Liver (tissue), 8 donors: ENCODE measurements at regions not wholly inside any gene's neighbourhood (a gene's known extent, or its start where the extent isn't known, plus 50 kb on each side); places are given as distances from the start of the nearest gene placed in this dataset.

ENCODE experiments used
- DNase-seq: peaks from one replicate; pipeline ENCODE4 v3.0.0-alpha.2; 2017; ENCODE audit warnings: low spot score
- H3K27ac ChIP-seq, 2 donors: one replicate each; pipeline ENCODE4 v1.7.0; 2013; ENCODE audit warnings: inconsistent platforms in 2 of 2, low read length in 2 of 2, control low read depth in 1 of 2, low read depth in 1 of 2, mild to moderate bottlenecking in 1 of 2
- H3K27me3 ChIP-seq, 4 donors: one replicate each; pipeline versions ENCODE4 v1.6.1 to v1.7.0; 2013; ENCODE audit warnings: low read length in 3 of 4, inconsistent platforms in 1 of 4, mild to moderate bottlenecking in 1 of 4, moderate library complexity in 1 of 4; ENCODE audit not compliant: control insufficient read depth in 4 of 4, insufficient read depth in 4 of 4
- H3K36me3 ChIP-seq, 4 donors: one replicate each; pipeline versions ENCODE4 v1.6.1 to v1.7.0; 2013; ENCODE audit warnings: low read length in 3 of 4, mild to moderate bottlenecking in 3 of 4, low read depth in 1 of 4, moderate library complexity in 1 of 4; ENCODE audit not compliant: control insufficient read depth in 4 of 4, insufficient read depth in 3 of 4
- H3K4me1 ChIP-seq, 4 donors: one replicate each; pipeline versions ENCODE4 v1.6.1 to v1.7.0; 2013; ENCODE audit warnings: low read length in 3 of 4, mild to moderate bottlenecking in 3 of 4, moderate library complexity in 1 of 4; ENCODE audit not compliant: control insufficient read depth in 4 of 4, insufficient read depth in 4 of 4
- H3K4me3 ChIP-seq, 3 donors: one replicate each; pipeline versions ENCODE4 v1.6.1 to v1.7.0; 2013; ENCODE audit warnings: low read length in 3 of 3, control low read depth in 1 of 3, low read depth in 1 of 3, mild to moderate bottlenecking in 1 of 3
- H3K9ac ChIP-seq, 2 donors: one replicate each; pipeline ENCODE4 v1.7.0; 2013; ENCODE audit warnings: low read length in 2 of 2, mild to moderate bottlenecking in 2 of 2, moderate library complexity in 2 of 2, control low read depth in 1 of 2, low read depth in 1 of 2
- H3K9me3 ChIP-seq, 4 donors: one replicate each; pipeline versions ENCODE4 v1.6.1 to v1.7.0; 2013; ENCODE audit warnings: low read length in 3 of 4; ENCODE audit not compliant: control insufficient read depth in 4 of 4
- EGR1 ChIP-seq, 2 donors: IDR thresholded peaks; 2 replicates each; pipeline ENCODE4 v1.6.1; 2016 to 2018; ENCODE audit warnings: antibody characterized with exemption in 2 of 2, low read depth in 2 of 2
- FOXA1 ChIP-seq: IDR thresholded peaks from 2 replicates; pipeline ENCODE4 v1.6.1; 2016; ENCODE audit warnings: antibody characterized with exemption
- FOXA2 ChIP-seq: IDR thresholded peaks from 2 replicates; pipeline ENCODE4 v1.6.1; 2016; ENCODE audit warnings: antibody characterized with exemption
- HNF4G ChIP-seq: IDR thresholded peaks from 2 replicates; pipeline ENCODE4 v1.6.1; 2016; ENCODE audit warnings: antibody characterized with exemption
- JUND ChIP-seq, 2 donors: IDR thresholded peaks; 2 replicates each; pipeline ENCODE4 v1.6.1; 2016; ENCODE audit warnings: antibody characterized with exemption in 2 of 2
- RXRA ChIP-seq, 2 donors: IDR thresholded peaks; 2 replicates each; pipeline ENCODE4 v1.6.1; 2017 to 2018; ENCODE audit warnings: antibody characterized with exemption in 2 of 2, mild to moderate bottlenecking in 1 of 2
- SP1 ChIP-seq: IDR thresholded peaks from 2 replicates; pipeline ENCODE4 v1.6.1; 2018; ENCODE audit warnings: antibody characterized with exemption, mild to moderate bottlenecking
- TAF1 ChIP-seq: conservative IDR thresholded peaks from 2 replicates; pipeline ENCODE4 v1.6.1; 2016; ENCODE audit warnings: antibody characterized with exemption, mild to moderate bottlenecking
- YY1 ChIP-seq: IDR thresholded peaks from 2 replicates; pipeline ENCODE4 v1.6.1; 2016; ENCODE audit warnings: antibody characterized with exemption, mild to moderate bottlenecking
- WGBS: extraction: QIAGEN DNeasy Blood & Tissue Kit; methylation state at CpG from one replicate; pipeline ENCODE4 v1.1.7; 2013; 5-methylcytosine and 5-hydroxymethylcytosine counted together
- TF ChIP-seq, protein P1 (sequence below): IDR thresholded peaks from 2 replicates; pipeline ENCODE4 v1.6.1; 2016; ENCODE audit warnings: antibody characterized with exemption
- TF ChIP-seq, protein P2 (sequence below): fragments of 150-350 bp; IDR thresholded peaks from 2 replicates; pipeline ENCODE4 v1.5.1; 2017; ENCODE audit warnings: improper control_type of control experiment, low read depth, low read length; ENCODE audit not compliant: missing input control
- TF ChIP-seq, protein P3 (sequence below): IDR thresholded peaks from 2 replicates; pipeline ENCODE4 v1.6.1; 2016; ENCODE audit warnings: antibody characterized with exemption, mild to moderate bottlenecking
- TF ChIP-seq, protein P4 (sequence below): IDR thresholded peaks from 2 replicates; pipeline ENCODE4 v1.6.1; 2016; ENCODE audit warnings: antibody characterized with exemption
- donor health status: healthy.
- donor health status: healthy.
- donor health status: healthy.
- donor health status: healthy.
- donor health status: healthy.

DNA sequence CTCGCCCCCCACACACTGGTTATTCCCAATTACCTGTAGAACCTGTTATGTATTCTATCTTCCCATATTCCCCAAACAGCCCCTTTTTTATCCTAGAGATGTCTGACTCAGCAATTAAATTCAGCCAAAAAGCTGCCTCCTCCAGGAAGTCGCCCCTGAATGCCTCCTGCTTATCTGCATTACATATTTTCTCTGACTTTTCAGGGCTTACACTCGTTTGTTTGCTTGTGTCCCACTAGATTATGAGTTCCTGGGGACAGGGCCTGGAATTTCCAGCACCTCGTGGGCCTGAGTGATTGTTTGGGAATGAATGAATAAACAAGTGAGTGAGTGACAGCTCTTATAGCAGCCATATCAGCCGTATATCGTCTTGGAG lies 99.3 kb upstream of the RFLNA start:
- Histone ChIP-seq H3K27me3 (no peaks in the 10 kb centered on the region), H3K4me1 (no peaks in the 10 kb centered on the region), H3K27ac (no peak overlapping the region), H3K9me3 (peaks cover 0 to 5% (median 2%) of the 10 kb centered on the region in 4 donors), H3K36me3 (no peaks in the 10 kb centered on the region), H3K9ac (no peak overlapping the region), H3K4me3 (no peak overlapping the region)
- no peak for TF ChIP-seq YY1
- TF ChIP-seq FOXA2: no peak
- TF ChIP-seq FOXA1: no peak
- TF ChIP-seq TAF1: no peak
- no peak for DNase-seq
- 70% methylated on average over 6 of the region's 6 CpGs for WGBS

DNA sequence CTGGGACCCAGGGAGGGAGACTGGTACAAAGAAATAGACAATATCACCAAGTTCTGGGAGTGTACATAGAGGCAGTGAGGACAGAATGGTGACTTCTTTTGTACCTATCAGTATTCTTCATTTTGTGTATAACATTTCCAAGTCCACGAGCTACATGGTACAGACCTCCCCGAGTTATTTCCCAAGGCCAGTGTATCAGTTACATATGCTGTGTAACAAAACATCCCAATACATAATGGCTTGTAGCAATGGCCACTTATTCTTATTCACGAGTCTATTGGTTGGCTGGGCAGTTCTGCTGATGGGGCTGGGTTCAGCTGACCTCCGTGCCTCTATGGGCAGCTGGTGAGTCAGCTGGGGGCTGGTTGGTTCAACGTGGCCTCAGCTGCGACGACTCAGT lies 98.7 kb upstream of the RFLNA start:
- 92% methylated on average over 7 of the region's 7 CpGs for WGBS
- H3K27ac ChIP-seq: no peak overlapping the region
- TF ChIP-seq EGR1 (IDR thresholded peaks at IDR 0.05; ENCODE audit: low read depth in 2 of 2): no peak
- no peak for TF ChIP-seq FOXA2
- TF ChIP-seq, protein P1, sequence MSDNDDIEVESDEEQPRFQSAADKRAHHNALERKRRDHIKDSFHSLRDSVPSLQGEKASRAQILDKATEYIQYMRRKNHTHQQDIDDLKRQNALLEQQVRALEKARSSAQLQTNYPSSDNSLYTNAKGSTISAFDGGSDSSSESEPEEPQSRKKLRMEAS: no peak
- TF ChIP-seq HNF4G: no peak
- TF ChIP-seq, protein P2, sequence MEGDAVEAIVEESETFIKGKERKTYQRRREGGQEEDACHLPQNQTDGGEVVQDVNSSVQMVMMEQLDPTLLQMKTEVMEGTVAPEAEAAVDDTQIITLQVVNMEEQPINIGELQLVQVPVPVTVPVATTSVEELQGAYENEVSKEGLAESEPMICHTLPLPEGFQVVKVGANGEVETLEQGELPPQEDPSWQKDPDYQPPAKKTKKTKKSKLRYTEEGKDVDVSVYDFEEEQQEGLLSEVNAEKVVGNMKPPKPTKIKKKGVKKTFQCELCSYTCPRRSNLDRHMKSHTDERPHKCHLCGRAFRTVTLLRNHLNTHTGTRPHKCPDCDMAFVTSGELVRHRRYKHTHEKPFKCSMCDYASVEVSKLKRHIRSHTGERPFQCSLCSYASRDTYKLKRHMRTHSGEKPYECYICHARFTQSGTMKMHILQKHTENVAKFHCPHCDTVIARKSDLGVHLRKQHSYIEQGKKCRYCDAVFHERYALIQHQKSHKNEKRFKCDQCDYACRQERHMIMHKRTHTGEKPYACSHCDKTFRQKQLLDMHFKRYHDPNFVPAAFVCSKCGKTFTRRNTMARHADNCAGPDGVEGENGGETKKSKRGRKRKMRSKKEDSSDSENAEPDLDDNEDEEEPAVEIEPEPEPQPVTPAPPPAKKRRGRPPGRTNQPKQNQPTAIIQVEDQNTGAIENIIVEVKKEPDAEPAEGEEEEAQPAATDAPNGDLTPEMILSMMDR: no peak
- no peak for TF ChIP-seq FOXA1
- TF ChIP-seq SP1: no peak

DNA sequence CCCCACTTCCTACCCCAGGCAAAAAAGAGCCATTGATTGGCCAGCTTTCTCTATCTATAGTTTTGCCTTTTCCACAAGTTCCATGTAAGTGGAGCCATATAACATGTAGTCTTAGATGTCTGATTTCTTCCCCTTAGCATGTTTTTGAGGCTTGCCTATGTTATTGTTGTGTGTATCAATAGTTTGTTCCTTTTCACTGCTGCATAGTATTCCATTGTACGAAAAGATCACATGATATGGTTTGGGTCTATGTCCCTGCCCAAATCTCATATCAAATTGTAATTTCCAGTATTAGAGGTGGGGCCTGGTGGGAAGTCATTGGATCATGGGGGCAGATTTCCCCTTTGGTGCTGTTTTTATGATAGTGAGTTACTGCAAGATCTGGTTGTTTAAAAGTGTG lies 93.6 kb upstream of the RFLNA start:
- DNase-seq: no peak
- H3K9ac ChIP-seq: no peak overlapping the region
- H3K27me3 ChIP-seq: no peaks in the 10 kb centered on the region
- H3K27ac ChIP-seq: no peak overlapping the region
- H3K36me3 ChIP-seq: no peaks in the 10 kb centered on the region
- no peak overlapping the region for H3K4me3 ChIP-seq
- H3K4me1 ChIP-seq: no peaks in the 10 kb centered on the region
- peaks cover 0 to 4% (median 2%) of the 10 kb centered on the region in 4 donors for H3K9me3 ChIP-seq
- 98% methylated on average over 1 of the region's 1 CpG for WGBS
- no peak for TF ChIP-seq TAF1
- TF ChIP-seq, protein P1: no peak

More for the DNA sequence above, 98.7 kb upstream of the RFLNA start:
- peaks cover 0 to 5% (median 2%) of the 10 kb centered on the region in 4 donors for H3K9me3 ChIP-seq
- H3K4me3 ChIP-seq: no peak overlapping the region
- no peaks in the 10 kb centered on the region for H3K4me1 ChIP-seq
- no peaks in the 10 kb centered on the region for H3K36me3 ChIP-seq
- no peaks in the 10 kb centered on the region for H3K27me3 ChIP-seq
- no peak for DNase-seq
- H3K9ac ChIP-seq: no peak overlapping the region

DNA sequence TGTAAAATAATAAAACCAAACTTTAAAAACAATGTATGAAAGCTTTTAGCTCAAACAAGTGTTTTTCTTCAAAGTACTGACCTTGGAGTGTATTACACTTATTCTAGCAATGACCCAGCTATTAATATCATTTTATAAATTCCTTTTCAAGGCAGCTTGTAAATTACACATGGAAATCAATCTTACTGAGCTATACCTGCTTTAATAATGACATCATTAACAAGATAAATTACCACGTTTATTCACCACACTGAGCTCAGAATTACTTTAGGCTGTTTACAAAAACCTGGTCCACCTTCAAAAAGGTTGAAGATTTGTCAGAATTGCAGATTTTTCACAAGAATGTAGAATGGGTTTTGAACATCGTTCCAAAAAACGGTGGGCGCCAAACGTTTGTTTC lies 91.7 kb upstream of the RFLNA start:
- no peak for DNase-seq
- WGBS: 77% methylated on average over 5 of the region's 5 CpGs
- TF ChIP-seq JUND (IDR thresholded peaks at IDR 0.05): no peak
- TF ChIP-seq, protein P2: no peak
- TF ChIP-seq, protein P3, sequence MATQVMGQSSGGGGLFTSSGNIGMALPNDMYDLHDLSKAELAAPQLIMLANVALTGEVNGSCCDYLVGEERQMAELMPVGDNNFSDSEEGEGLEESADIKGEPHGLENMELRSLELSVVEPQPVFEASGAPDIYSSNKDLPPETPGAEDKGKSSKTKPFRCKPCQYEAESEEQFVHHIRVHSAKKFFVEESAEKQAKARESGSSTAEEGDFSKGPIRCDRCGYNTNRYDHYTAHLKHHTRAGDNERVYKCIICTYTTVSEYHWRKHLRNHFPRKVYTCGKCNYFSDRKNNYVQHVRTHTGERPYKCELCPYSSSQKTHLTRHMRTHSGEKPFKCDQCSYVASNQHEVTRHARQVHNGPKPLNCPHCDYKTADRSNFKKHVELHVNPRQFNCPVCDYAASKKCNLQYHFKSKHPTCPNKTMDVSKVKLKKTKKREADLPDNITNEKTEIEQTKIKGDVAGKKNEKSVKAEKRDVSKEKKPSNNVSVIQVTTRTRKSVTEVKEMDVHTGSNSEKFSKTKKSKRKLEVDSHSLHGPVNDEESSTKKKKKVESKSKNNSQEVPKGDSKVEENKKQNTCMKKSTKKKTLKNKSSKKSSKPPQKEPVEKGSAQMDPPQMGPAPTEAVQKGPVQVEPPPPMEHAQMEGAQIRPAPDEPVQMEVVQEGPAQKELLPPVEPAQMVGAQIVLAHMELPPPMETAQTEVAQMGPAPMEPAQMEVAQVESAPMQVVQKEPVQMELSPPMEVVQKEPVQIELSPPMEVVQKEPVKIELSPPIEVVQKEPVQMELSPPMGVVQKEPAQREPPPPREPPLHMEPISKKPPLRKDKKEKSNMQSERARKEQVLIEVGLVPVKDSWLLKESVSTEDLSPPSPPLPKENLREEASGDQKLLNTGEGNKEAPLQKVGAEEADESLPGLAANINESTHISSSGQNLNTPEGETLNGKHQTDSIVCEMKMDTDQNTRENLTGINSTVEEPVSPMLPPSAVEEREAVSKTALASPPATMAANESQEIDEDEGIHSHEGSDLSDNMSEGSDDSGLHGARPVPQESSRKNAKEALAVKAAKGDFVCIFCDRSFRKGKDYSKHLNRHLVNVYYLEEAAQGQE: no peak
- TF ChIP-seq HNF4G: no peak
- no peak for TF ChIP-seq RXRA (IDR thresholded peaks at IDR 0.05)
- TF ChIP-seq, protein P4, sequence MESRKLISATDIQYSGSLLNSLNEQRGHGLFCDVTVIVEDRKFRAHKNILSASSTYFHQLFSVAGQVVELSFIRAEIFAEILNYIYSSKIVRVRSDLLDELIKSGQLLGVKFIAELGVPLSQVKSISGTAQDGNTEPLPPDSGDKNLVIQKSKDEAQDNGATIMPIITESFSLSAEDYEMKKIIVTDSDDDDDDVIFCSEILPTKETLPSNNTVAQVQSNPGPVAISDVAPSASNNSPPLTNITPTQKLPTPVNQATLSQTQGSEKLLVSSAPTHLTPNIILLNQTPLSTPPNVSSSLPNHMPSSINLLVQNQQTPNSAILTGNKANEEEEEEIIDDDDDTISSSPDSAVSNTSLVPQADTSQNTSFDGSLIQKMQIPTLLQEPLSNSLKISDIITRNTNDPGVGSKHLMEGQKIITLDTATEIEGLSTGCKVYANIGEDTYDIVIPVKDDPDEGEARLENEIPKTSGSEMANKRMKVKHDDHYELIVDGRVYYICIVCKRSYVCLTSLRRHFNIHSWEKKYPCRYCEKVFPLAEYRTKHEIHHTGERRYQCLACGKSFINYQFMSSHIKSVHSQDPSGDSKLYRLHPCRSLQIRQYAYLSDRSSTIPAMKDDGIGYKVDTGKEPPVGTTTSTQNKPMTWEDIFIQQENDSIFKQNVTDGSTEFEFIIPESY: no peak
- TF ChIP-seq, protein P1: no peak

More for the DNA sequence above, 91.7 kb upstream of the RFLNA start:
- no peaks in the 10 kb centered on the region for H3K27me3 ChIP-seq
- no peaks in the 10 kb centered on the region for H3K36me3 ChIP-seq
- H3K4me1 ChIP-seq: no peaks in the 10 kb centered on the region
- H3K4me3 ChIP-seq: no peak overlapping the region
- no peak overlapping the region for H3K27ac ChIP-seq
- no peaks in the 10 kb centered on the region for H3K9me3 ChIP-seq
- H3K9ac ChIP-seq: no peak overlapping the region
